Vagina (tissue), 2 donors: ENCODE measurements at regions not wholly inside any gene's neighbourhood (a gene's known extent, or its start where the extent isn't known, plus 50 kb on each side); places are given as distances from the start of the nearest gene placed in this dataset.

Experiments
- DNase-seq, 2 donors: peaks; one replicate each; pipeline ENCODE4 v3.0.0-alpha.2; 2017; ENCODE audit errors: extremely low spot score in 2 of 2
- H3K27ac ChIP-seq: fragments of 200-600 bp; sonication (generic); one replicate; pipeline ENCODE4 v1.5.1; 2019
- H3K27me3 ChIP-seq: fragments of 200-600 bp; sonication (generic); one replicate; pipeline ENCODE4 v1.5.1; 2019
- H3K36me3 ChIP-seq, 2 donors: fragments of 200-600 bp; sonication (generic); one replicate each; pipeline ENCODE4 v1.5.1; 2017 to 2019
- H3K4me1 ChIP-seq: fragments of 200-600 bp; sonication (generic); one replicate; pipeline ENCODE4 v1.5.1; 2019
- H3K4me3 ChIP-seq, 2 donors: fragments of 200-600 bp; sonication (generic); 1 replicate in 1 of 2; 2 replicates in 1 of 2; pipeline ENCODE4 v1.5.1; 2016 to 2019
- H3K9me3 ChIP-seq: fragments of 200-600 bp; sonication (generic); one replicate; pipeline ENCODE4 v1.5.1; 2019
- CTCF ChIP-seq, 3 experiments: fragments of 450-650 bp in 2 of 3; fragments of 200-600 bp in 1 of 3; sonication (generic) in 1 of 3; IDR thresholded peaks; one replicate each; pipeline ENCODE4 v1.5.1; 2017 to 2019; ENCODE audit warnings: antibody characterized with exemption in 3 of 3, mild to moderate bottlenecking in 2 of 3, moderate library complexity in 2 of 3
- POLR2A ChIP-seq, 2 donors: fragments of 450-650 bp; IDR thresholded peaks; one replicate each; pipeline ENCODE4 v1.6.1; 2017; ENCODE audit warnings: antibody characterized with exemption in 2 of 2, mild to moderate bottlenecking in 2 of 2, moderate library complexity in 2 of 2
- POLR2AphosphoS5 ChIP-seq, 2 donors: sonication (generic); formaldehyde crosslinking; IDR thresholded peaks; one replicate each; pipeline ENCODE4 v1.9.0; 2017; ENCODE audit warnings: antibody characterized with exemption in 2 of 2, mild to moderate bottlenecking in 2 of 2, low read depth in 1 of 2; ENCODE audit not compliant: insufficient read depth in 1 of 2
- intact Hi-C: fragments of 100-400 bp; cut with DNase I; formaldehyde crosslinking; loops from one replicate; pipeline ENCODE4 v1.15.1; 2023

GRCh38 chr13:37392389-37392788 is 206.2 kb downstream of the POSTN start:
- no peak overlapping the region for H3K4me3 ChIP-seq
- no peak for DNase-seq
- H3K27me3 ChIP-seq = no peaks in the 10 kb centered on the region
- no peak overlapping the region for H3K27ac ChIP-seq
- intact Hi-C loops = no loop called here
- H3K36me3 ChIP-seq = no peaks in the 10 kb centered on the region
- H3K4me1 ChIP-seq = no peaks in the 10 kb centered on the region
- H3K9me3 ChIP-seq = no peaks in the 10 kb centered on the region
- TF ChIP-seq POLR2A (IDR thresholded peaks at IDR 0.05) (no peak), POLR2AphosphoS5 (IDR thresholded peaks at IDR 0.05; ENCODE audit: insufficient read depth in 1 of 2, low read depth in 1 of 2) (no peak), CTCF (IDR thresholded peaks at IDR 0.05) (no peak)

GRCh38 chr13:37390735-37391134 is 207.8 kb downstream of the POSTN start:
- Histone ChIP-seq H3K36me3 (no peaks in the 10 kb centered on the region), H3K4me1 (no peaks in the 10 kb centered on the region), H3K27me3 (no peaks in the 10 kb centered on the region), H3K27ac (no peak overlapping the region), H3K4me3 (no peak overlapping the region), H3K9me3 (no peaks in the 10 kb centered on the region)
- TF ChIP-seq POLR2A (IDR thresholded peaks at IDR 0.05) = no peak
- no peak for TF ChIP-seq CTCF (IDR thresholded peaks at IDR 0.05)
- TF ChIP-seq POLR2AphosphoS5 (IDR thresholded peaks at IDR 0.05; ENCODE audit: insufficient read depth in 1 of 2, low read depth in 1 of 2) = no peak
- DNase-seq = no peak
- intact Hi-C loops = no loop called here

- intact Hi-C loops = no loop called here
- TF ChIP-seq POLR2A (IDR thresholded peaks at IDR 0.05) (no peak), POLR2AphosphoS5 (IDR thresholded peaks at IDR 0.05; ENCODE audit: insufficient read depth in 1 of 2, low read depth in 1 of 2) (no peak), CTCF (IDR thresholded peaks at IDR 0.05) (no peak)
Measured at GRCh38 chr13:37385956-37386670, 212.5 kb downstream of the POSTN start.

GRCh38 chr13:37385248-37385647 is 213.3 kb downstream of the POSTN start:
- Histone ChIP-seq H3K9me3 (no peaks in the 10 kb centered on the region), H3K36me3 (no peaks in the 10 kb centered on the region), H3K27me3 (no peaks in the 10 kb centered on the region), H3K27ac (no peak overlapping the region), H3K4me3 (no peak overlapping the region), H3K4me1 (no peaks in the 10 kb centered on the region)
- intact Hi-C loops = no loop called here
- TF ChIP-seq POLR2A (IDR thresholded peaks at IDR 0.05) (no peak), POLR2AphosphoS5 (IDR thresholded peaks at IDR 0.05; ENCODE audit: insufficient read depth in 1 of 2, low read depth in 1 of 2) (no peak), CTCF (IDR thresholded peaks at IDR 0.05) (no peak)
- no peak for DNase-seq

More at GRCh38 chr13:37385956-37386670, 212.5 kb downstream of the POSTN start:
- DNase-seq = no peak
- no peaks in the 10 kb centered on the region for H3K4me1 ChIP-seq
- H3K27ac ChIP-seq = no peak overlapping the region
- H3K9me3 ChIP-seq = no peaks in the 10 kb centered on the region
- H3K27me3 ChIP-seq = no peaks in the 10 kb centered on the region
- H3K36me3 ChIP-seq = no peaks in the 10 kb centered on the region
- H3K4me3 ChIP-seq = no peak overlapping the region

GRCh38 chr13:37383856-37384370 is 214.7 kb downstream of the POSTN start:
- Histone ChIP-seq H3K4me1 (no peaks in the 10 kb centered on the region), H3K9me3 (no peaks in the 10 kb centered on the region), H3K27me3 (no peaks in the 10 kb centered on the region), H3K4me3 (no peak overlapping the region), H3K36me3 (no peaks in the 10 kb centered on the region), H3K27ac (no peak overlapping the region)
- no peak for DNase-seq
- TF ChIP-seq POLR2AphosphoS5 (IDR thresholded peaks at IDR 0.05; ENCODE audit: insufficient read depth in 1 of 2, low read depth in 1 of 2) = no peak
- TF ChIP-seq POLR2A (IDR thresholded peaks at IDR 0.05) = no peak
- TF ChIP-seq CTCF (IDR thresholded peaks at IDR 0.05) = no peak
- intact Hi-C loops = no loop called here
